ENCODE measurements at regions not wholly inside any gene's neighbourhood (a gene's known extent, or its start where the extent isn't known, plus 50 kb on each side); places are given as distances from the start of the nearest gene placed in this dataset.

DNA sequence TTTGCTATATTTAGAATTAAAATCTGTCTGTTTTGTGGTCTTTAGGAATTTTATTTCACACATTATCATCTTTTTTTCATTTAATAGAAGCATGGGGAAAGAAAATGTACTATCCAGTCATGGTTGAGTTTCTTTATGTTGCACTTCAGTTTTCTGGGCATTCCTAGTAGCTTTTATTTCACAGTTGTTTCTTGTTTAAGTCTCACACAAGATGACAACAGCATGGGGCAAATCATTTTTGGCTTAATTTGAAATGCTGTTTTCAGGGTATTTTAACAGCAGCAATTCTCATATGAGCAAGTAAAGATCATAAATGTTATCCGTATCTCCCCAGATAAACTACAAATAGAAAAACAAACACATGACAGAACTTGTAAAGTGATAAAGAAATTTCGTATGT lies 1600.2 kb downstream of the PCDH9 start:
- Mint-ChIP-seq H3K36me3 (ENCODE audit: low read depth) (no peaks in the 10 kb centered on the region), H3K4me1 (no peaks in the 10 kb centered on the region)
- TF ChIP-seq CTCF (IDR thresholded peaks at IDR 0.05): no peak

DNA sequence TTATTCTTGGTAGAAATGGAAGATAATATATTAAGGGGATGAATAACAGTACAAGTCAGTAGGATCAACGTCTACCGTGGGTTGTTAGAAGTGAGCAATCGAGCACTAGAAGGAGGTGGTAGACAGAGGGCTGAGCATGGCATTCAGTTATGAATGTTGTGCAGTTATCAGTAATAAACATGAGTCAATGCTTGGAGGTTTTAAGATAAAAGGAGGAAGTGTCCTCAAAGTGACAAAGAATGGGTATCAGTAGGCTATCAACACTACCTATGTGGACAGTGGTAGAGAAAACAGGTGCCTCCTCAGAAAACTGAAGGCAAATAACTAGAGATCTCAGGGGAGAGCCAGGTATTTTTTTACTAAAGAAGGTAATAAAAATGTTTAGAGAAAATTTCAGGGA lies 1607.0 kb downstream of the PCDH9 start:
- Mint-ChIP-seq H3K27ac (no peak overlapping the region), H3K9me3 (no peaks in the 10 kb centered on the region), H3K4me3 (no peak overlapping the region), H3K36me3 (ENCODE audit: low read depth) (no peaks in the 10 kb centered on the region), H3K27me3 (ENCODE audit: low read depth, poor library complexity) (no peaks in the 10 kb centered on the region), H3K4me1 (no peaks in the 10 kb centered on the region)
- DNase-seq: no peak
- no peak for TF ChIP-seq CTCF (IDR thresholded peaks at IDR 0.05)

More for the DNA sequence above, 1600.2 kb downstream of the PCDH9 start:
- no peak overlapping the region for H3K4me3 Mint-ChIP-seq
- H3K9me3 Mint-ChIP-seq: no peaks in the 10 kb centered on the region
- no peaks in the 10 kb centered on the region for H3K27me3 Mint-ChIP-seq (ENCODE audit: low read depth, poor library complexity)
- no peak for DNase-seq
- no peak overlapping the region for H3K27ac Mint-ChIP-seq

- Mint-ChIP-seq H3K4me3 (no peak overlapping the region), H3K9me3 (no peaks in the 10 kb centered on the region), H3K4me1 (no peaks in the 10 kb centered on the region), H3K27ac (no peak overlapping the region), H3K36me3 (ENCODE audit: low read depth) (no peaks in the 10 kb centered on the region), H3K27me3 (ENCODE audit: low read depth, poor library complexity) (no peaks in the 10 kb centered on the region)
- no peak for DNase-seq
- no peak for TF ChIP-seq CTCF (IDR thresholded peaks at IDR 0.05)
Measured at GRCh38 chr13:65615506-65615905, 1614.6 kb downstream of the PCDH9 start.

DNA sequence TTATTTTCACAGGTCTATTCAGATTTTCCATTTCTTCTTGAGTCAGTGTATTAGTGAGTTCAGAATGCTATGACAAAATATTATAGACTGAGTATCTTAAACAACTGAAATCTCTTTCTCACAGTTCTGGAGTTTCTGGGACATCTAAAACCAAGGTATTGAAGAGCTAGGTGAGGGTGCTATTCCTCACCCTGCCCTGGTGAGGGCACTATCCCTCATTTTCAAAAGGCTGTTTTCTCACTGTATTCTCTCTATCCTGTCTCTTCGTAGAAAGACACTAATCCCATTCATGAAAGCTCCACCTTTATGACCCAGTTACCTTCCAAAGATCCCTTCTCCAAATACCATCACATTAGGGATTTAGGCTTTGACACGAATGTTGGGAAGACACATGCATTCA lies 1617.1 kb downstream of the PCDH9 start:
- Mint-ChIP-seq H3K36me3 (ENCODE audit: low read depth) (no peaks in the 10 kb centered on the region), H3K27me3 (ENCODE audit: low read depth, poor library complexity) (no peaks in the 10 kb centered on the region), H3K4me3 (no peak overlapping the region), H3K4me1 (no peaks in the 10 kb centered on the region), H3K9me3 (no peaks in the 10 kb centered on the region), H3K27ac (no peak overlapping the region)
- peak; percentile 29 for TF ChIP-seq CTCF (IDR thresholded peaks at IDR 0.05)
- DNase-seq: no peak

- Mint-ChIP-seq H3K4me1 (no peaks in the 10 kb centered on the region), H3K27ac (no peak overlapping the region), H3K4me3 (no peak overlapping the region), H3K9me3 (no peaks in the 10 kb centered on the region), H3K36me3 (ENCODE audit: low read depth) (no peaks in the 10 kb centered on the region), H3K27me3 (ENCODE audit: low read depth, poor library complexity) (no peaks in the 10 kb centered on the region)
- TF ChIP-seq CTCF (IDR thresholded peaks at IDR 0.05): no peak
- DNase-seq: no peak
Measured at GRCh38 chr13:65609350-65609749, 1620.8 kb downstream of the PCDH9 start.

DNA sequence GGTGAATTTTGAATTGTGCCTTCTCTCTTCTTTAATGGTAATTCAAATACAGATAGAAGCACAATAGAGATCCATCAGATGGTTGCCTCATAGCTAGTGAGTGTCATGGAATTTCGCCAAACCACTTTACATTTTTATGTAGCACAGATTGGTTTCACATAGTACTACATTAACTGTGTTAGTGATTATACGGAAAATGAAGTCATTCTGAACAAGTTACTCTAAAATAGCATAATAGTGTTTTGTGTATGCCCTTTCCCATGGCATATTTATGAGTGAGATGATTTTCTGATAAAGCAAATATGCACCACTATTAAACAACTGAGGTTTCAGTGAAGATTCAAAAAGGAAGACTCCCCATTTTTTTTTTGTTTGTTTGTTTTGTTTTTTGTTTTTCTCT lies 1623.5 kb downstream of the PCDH9 start:
- H3K4me1 Mint-ChIP-seq: no peaks in the 10 kb centered on the region
- H3K27me3 Mint-ChIP-seq (ENCODE audit: low read depth, poor library complexity): no peaks in the 10 kb centered on the region
- no peak overlapping the region for H3K27ac Mint-ChIP-seq
- TF ChIP-seq CTCF (IDR thresholded peaks at IDR 0.05): no peak
- no peaks in the 10 kb centered on the region for H3K36me3 Mint-ChIP-seq (ENCODE audit: low read depth)
- H3K4me3 Mint-ChIP-seq: no peak overlapping the region
- no peak for DNase-seq
- H3K9me3 Mint-ChIP-seq: no peaks in the 10 kb centered on the region
